Suprapubic skin (tissue), 4 donors: ENCODE measurements at regions not wholly inside any gene's neighbourhood (a gene's known extent, or its start where the extent isn't known, plus 50 kb on each side); places are given as distances from the start of the nearest gene placed in this dataset.

Experiments
- CTCF ChIP-seq, 2 donors: fragments of 200-600 bp in 1 of 2; fragments of 450-650 bp in 1 of 2; sonication (generic) in 1 of 2; IDR thresholded peaks; one replicate each; pipeline ENCODE4 v1.5.1; 2016 to 2019; ENCODE audit warnings: antibody characterized with exemption in 2 of 2, mild to moderate bottlenecking in 1 of 2, moderate library complexity in 1 of 2
- POLR2A ChIP-seq, 2 donors: fragments of 450-650 bp; IDR thresholded peaks; one replicate each; pipeline ENCODE4 v1.6.1; 2017; ENCODE audit warnings: antibody characterized with exemption in 2 of 2, mild to moderate bottlenecking in 2 of 2, moderate library complexity in 2 of 2
- POLR2AphosphoS5 ChIP-seq, 3 donors: sonication (generic); formaldehyde crosslinking; IDR thresholded peaks; one replicate each; pipeline ENCODE4 v1.6.1; 2017; ENCODE audit warnings: antibody characterized with exemption in 3 of 3

GRCh38 chr22:49582678-49583077 lies 245.0 kb downstream of the BRD1 start:
- TF ChIP-seq CTCF (IDR thresholded peaks at IDR 0.05) (no peak), POLR2AphosphoS5 (IDR thresholded peaks at IDR 0.05) (no peak), POLR2A (IDR thresholded peaks at IDR 0.05) (no peak)
